ENCODE measurements at regions not wholly inside any gene's neighbourhood (a gene's known extent, or its start where the extent isn't known, plus 50 kb on each side); places are given as distances from the start of the nearest gene placed in this dataset.

DNA sequence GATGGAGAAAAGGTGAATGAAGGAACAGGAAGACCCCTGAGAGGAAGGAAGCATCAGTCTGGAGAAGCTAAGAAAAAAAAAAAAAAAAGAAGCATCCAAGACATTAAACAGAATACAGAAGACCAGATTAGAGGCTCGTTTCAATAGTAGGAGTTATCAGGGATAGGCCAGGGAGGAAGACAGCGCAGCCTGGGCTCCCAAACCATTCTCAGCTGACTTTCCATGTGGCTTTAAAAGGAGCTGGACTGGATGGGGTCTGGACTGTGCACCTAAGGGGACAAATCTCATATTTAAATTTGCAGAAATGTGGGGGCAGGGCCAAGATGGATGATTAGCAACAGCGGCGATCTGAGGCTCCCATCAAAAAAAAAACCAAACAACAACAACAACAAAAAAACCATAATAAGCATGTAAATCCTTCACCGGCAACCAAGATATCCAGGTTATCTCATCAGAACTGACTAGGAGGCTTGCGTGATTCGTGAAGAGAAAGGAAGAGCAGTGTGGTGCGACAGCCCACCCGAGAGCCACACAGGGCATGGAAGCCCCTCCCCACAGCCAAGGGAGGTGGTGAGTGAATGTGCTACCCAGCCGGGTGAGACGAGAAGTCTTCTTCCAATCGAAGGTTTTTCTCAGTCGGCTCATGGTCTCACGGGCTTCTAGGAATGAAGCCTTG lies 114.9 kb upstream of the ADAMTS16 start:
- H3K4me1 Mint-ChIP-seq = peaks cover 5% of the 10 kb centered on the region
- H3K27me3 Mint-ChIP-seq = no peaks in the 10 kb centered on the region
- H3K4me3 Mint-ChIP-seq = no peak overlapping the region
- CTCF ChIA-PET = no interaction called here
- H3K27ac Mint-ChIP-seq = no peak overlapping the region
- no peak for ATAC-seq
- DNase-seq = no peak
- H3K36me3 Mint-ChIP-seq = peaks cover 2% of the 10 kb centered on the region
- peaks cover 6% of the 10 kb centered on the region for H3K9me3 Mint-ChIP-seq (ENCODE audit: low read depth)

DNA sequence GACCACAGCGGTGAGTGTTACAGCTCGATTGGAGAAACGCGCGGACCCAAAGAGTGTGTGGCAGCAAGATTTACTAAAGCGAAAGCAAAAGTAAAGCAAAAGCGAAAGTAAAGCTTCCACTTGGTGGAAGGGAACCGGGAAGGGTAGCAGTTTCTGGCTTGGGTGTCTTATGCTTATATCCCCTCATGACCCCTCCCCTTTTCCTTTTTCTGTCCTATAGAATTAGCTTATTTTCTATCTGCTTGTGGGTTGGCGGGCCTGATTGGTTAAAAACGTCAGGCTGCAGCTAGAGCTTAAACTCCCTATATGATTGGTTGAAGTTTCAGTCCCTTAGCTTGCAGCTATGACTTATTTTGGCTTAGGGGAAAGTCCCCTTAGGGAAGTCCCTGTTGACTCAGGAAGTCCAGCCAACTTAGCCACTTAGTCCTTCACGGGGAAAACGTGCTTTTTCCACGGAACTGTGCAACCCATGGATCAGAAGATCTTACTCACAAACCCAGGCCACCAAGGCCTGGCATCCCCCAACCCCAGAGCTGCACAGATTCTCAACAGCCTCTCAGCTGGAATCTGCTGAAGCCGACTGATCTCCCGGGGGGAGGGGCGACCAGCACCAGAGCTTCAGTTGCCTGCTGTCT lies 114.2 kb upstream of the ADAMTS16 start:
- Mint-ChIP-seq H3K4me1 (peaks cover 5% of the 10 kb centered on the region), H3K9me3 (ENCODE audit: low read depth) (peaks cover 6% of the 10 kb centered on the region), H3K36me3 (peaks cover 2% of the 10 kb centered on the region), H3K4me3 (no peak overlapping the region), H3K27me3 (no peaks in the 10 kb centered on the region), H3K27ac (no peak overlapping the region)
- CTCF ChIA-PET = no interaction called here
- ATAC-seq (no peak), DNase-seq (no peak)

DNA sequence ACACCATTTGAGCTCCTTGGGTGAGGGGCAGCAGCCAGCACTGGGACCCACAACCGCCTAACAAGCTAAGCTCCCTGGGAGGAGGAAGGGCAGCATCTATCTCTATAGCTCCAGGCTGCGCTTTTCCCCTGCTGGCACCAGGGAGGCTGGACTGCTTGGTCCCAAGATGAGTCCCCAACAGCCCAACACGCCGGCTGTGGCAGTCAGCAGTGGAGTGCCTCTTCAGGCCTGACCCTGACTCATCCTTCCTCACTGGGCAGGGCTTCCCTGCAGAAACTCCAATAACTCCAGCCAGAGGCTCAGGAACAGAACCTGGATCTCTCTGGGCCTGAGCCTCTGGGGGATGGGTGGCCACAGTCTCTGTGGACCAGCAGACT lies 113.7 kb upstream of the ADAMTS16 start:
- Mint-ChIP-seq H3K9me3 (ENCODE audit: low read depth) (peaks cover 6% of the 10 kb centered on the region), H3K36me3 (peaks cover 2% of the 10 kb centered on the region), H3K4me1 (peaks cover 5% of the 10 kb centered on the region), H3K27ac (no peak overlapping the region), H3K4me3 (no peak overlapping the region), H3K27me3 (no peaks in the 10 kb centered on the region)
- DNase-seq (no peak), ATAC-seq (no peak)
- CTCF ChIA-PET = no interaction called here

DNA sequence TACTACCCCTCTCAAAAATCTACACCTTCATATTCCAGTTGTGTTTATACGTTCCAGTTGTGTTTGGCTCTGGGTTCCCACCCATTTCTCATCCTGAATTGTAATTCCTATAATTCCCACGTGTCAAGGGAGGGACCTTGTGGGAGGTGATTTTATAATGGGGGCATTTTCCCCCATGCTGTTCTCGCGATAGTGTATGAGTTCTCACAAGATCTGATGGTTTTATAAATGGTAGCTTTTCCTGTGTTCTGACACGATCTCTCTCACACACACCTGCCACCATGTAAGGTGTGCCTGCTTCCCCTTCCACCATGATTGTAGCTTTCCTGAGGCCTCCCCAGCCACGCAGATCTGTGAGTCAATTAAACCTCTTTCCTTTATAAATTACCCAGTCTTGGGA lies 108.5 kb upstream of the ADAMTS16 start:
- CTCF ChIA-PET = no interaction called here
- peaks cover 2% of the 10 kb centered on the region for H3K9me3 Mint-ChIP-seq (ENCODE audit: low read depth)
- no peak overlapping the region for H3K27ac Mint-ChIP-seq
- H3K27me3 Mint-ChIP-seq = no peaks in the 10 kb centered on the region
- DNase-seq (no peak), ATAC-seq (no peak)
- H3K4me3 Mint-ChIP-seq = no peak overlapping the region
- no peaks in the 10 kb centered on the region for H3K4me1 Mint-ChIP-seq
- H3K36me3 Mint-ChIP-seq = no peaks in the 10 kb centered on the region

DNA sequence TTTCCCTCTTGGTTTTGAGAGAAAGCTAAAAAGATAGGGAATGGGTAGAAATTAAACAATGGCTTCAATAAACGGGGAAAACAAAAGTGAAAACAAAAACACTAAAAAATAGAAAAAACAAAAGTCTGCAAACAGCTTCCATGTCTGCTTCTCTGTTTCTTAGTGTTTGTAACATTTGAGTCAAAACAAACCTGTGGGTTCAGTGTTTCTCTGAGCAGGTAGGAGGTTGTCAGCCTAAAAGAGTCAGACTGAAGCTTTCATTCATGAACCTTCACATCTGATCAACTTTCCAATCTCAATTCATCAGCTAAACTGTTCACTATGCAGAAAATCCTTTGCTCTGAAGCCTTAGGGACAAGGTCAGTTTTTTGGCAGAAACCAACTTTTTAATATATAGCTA lies 102.5 kb upstream of the ADAMTS16 start:
- no peaks in the 10 kb centered on the region for H3K9me3 Mint-ChIP-seq (ENCODE audit: low read depth)
- H3K4me1 Mint-ChIP-seq = no peaks in the 10 kb centered on the region
- ATAC-seq = no peak
- no peak overlapping the region for H3K4me3 Mint-ChIP-seq
- CTCF ChIA-PET = no interaction called here
- DNase-seq = no peak
- H3K27me3 Mint-ChIP-seq = no peaks in the 10 kb centered on the region
- no peak overlapping the region for H3K27ac Mint-ChIP-seq
- H3K36me3 Mint-ChIP-seq = no peaks in the 10 kb centered on the region

DNA sequence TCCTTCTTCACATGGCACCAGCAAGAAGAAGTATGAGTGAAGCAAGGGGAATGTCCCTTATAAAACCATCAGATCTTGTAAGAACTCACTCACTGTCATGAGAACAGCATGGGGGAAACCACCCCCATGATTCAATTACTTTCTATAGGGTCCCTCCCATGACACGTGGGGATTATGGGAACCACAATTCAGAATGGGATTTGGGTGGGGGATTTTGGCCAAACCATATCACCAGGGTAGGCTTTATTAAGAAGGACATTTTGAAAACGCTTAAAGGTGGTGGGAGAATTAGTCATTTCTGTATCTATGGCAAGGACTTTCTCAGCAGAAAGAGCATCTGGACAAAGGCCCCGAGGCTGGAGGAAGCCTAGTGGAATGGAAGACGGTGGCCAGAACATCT lies 100.2 kb upstream of the ADAMTS16 start:
- ATAC-seq = no peak
- no peaks in the 10 kb centered on the region for H3K4me1 Mint-ChIP-seq

DNA sequence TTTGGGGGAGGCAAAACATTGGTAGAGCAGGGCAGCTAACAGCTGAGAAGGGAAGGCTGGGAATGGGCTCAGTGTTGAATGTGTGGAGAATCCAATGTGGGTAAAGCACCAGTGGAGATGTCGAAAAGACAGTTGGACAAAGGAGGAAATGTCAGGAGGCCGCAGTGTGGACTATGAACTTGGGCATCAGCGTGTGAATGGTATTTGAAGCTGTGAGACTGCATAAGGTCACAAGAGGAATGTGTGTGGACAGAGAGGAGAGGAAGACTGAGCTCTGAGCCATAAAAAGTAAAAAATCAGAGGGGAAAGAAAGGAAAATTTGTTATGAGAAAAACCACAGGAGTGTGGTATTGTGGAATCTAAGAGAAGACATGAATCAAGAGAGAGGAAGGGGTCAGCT lies 99.4 kb upstream of the ADAMTS16 start:
- Mint-ChIP-seq H3K27me3 (no peaks in the 10 kb centered on the region), H3K9me3 (ENCODE audit: low read depth) (no peaks in the 10 kb centered on the region), H3K36me3 (no peaks in the 10 kb centered on the region), H3K4me3 (no peak overlapping the region), H3K4me1 (no peaks in the 10 kb centered on the region), H3K27ac (no peak overlapping the region)
- DNase-seq (no peak), ATAC-seq (no peak)
- CTCF ChIA-PET = no interaction called here

More for the DNA sequence above, 100.2 kb upstream of the ADAMTS16 start:
- CTCF ChIA-PET = no interaction called here
- no peak overlapping the region for H3K4me3 Mint-ChIP-seq
- no peak for DNase-seq
- H3K27ac Mint-ChIP-seq = no peak overlapping the region
- no peaks in the 10 kb centered on the region for H3K36me3 Mint-ChIP-seq
- H3K9me3 Mint-ChIP-seq (ENCODE audit: low read depth) = no peaks in the 10 kb centered on the region
- H3K27me3 Mint-ChIP-seq = no peaks in the 10 kb centered on the region

DNA sequence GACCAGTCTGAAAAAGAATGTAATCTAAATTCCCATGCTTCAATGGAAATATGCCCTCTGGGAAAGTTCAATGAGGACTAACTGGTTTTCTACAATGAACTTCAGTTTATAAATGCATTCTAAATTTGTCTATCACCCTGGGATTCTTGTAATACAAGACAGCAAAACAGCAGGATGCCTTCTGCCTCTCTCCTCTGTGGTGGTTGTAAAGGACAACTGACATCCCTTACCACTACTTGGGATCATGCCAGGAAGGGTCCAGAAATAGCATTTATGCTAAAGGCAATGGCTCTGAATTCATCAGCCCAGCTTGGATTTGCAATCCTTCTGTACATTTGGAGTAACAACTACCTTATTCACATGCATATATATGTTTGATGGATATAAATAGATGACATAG lies 97.3 kb upstream of the ADAMTS16 start:
- no peaks in the 10 kb centered on the region for H3K27me3 Mint-ChIP-seq
- no peaks in the 10 kb centered on the region for H3K4me1 Mint-ChIP-seq
- H3K27ac Mint-ChIP-seq = no peak overlapping the region
- no peak for ATAC-seq
- no peak overlapping the region for H3K4me3 Mint-ChIP-seq
- no peaks in the 10 kb centered on the region for H3K36me3 Mint-ChIP-seq
- CTCF ChIA-PET = no interaction called here
- no peaks in the 10 kb centered on the region for H3K9me3 Mint-ChIP-seq (ENCODE audit: low read depth)
- DNase-seq = no peak

DNA sequence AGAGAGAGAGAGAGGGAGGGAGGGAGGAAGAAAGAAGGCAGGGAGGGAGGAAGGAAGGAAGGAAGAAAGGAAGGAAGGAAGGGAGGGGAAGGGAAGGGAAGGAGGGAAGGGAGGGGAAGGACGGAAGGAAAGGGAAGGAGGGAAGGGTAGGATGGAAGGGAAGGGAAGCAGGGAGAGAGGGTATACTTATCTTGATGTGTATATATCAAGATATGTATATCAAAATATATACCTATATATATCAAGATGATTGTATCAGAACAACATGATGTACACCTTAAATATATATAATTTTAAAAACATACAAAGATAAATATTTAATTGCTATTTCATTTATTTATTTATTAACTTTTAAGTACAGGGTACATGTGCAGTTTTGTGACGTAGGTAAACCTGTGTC lies 96.8 kb upstream of the ADAMTS16 start:
- no peak overlapping the region for H3K4me3 Mint-ChIP-seq
- no peaks in the 10 kb centered on the region for H3K27me3 Mint-ChIP-seq
- DNase-seq (no peak), ATAC-seq (no peak)
- no peaks in the 10 kb centered on the region for H3K9me3 Mint-ChIP-seq (ENCODE audit: low read depth)
- H3K4me1 Mint-ChIP-seq = no peaks in the 10 kb centered on the region
- no peaks in the 10 kb centered on the region for H3K36me3 Mint-ChIP-seq
- CTCF ChIA-PET = no interaction called here
- no peak overlapping the region for H3K27ac Mint-ChIP-seq

DNA sequence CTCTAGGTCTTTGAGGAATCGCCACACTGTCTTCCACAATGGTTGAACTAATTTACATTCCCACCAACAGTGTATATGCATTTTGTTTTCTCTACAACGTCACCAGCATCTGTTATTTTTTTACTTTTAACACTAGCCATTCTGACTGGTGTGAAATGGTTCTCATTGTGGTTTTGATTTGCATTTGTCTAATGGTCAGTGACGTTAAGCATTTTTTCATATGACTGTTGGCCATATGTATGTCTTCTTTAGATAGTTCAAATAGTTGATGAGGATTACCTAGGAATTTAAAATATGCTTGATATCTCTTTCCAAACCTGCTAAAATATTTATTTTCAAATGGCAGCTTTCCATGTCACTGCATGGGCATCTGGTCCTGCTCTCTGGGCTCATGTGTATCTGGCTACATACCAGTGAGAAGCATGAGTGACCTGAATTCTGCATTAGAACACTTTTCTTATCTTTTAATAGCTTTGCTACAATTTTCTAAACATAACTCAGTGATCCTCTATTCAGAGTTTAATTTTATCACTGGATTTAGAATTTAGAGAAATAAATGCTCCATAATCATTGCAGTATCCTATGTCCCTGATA lies 95.8 kb upstream of the ADAMTS16 start:
- Mint-ChIP-seq H3K27ac (no peak overlapping the region), H3K4me3 (no peak overlapping the region), H3K36me3 (no peaks in the 10 kb centered on the region), H3K27me3 (no peaks in the 10 kb centered on the region), H3K9me3 (ENCODE audit: low read depth) (no peaks in the 10 kb centered on the region), H3K4me1 (no peaks in the 10 kb centered on the region)
- CTCF ChIA-PET = no interaction called here
- no peak for DNase-seq
- ATAC-seq = no peak

DNA sequence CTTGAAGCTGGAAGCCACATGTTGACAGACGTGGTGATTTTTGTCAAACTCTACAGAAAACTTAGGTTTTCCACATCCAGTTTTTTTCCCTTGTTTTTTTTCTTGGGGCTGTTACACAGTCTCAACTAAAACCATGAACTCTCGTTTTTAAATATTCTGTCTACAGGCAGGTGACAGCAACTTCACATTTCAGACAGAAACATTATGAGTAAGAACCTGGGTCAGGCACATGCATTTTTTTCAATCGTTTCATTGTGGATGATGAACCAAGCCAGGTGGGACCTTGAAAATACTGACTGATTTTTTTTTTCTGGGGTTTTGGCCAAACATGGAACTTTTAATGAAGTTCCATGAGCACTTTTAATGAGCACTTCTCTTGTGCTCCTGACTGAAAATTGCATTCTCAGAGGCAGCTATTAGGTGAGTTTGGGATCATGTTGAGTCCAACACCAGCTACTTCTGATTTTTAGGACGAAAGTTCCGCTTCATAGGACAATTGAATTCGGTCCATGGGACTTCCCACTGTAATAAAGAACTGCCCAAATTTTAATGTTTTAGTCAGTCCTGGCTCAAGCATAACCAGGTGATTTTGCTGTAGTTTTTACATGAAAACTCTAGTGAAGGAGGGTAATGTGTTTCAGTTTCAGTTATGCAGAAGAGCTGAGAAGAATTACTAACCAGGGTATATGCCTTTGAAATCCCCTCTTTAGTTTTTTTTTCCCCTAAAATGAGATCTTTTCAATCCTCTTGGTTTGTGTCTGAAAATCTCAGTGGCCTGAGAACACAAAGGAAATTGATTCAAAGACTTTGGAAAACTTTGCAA lies 93.2 kb upstream of the ADAMTS16 start:
- DNase-seq (no peak), ATAC-seq (no peak)
- H3K36me3 Mint-ChIP-seq = no peaks in the 10 kb centered on the region
- peaks cover 4% of the 10 kb centered on the region for H3K9me3 Mint-ChIP-seq (ENCODE audit: low read depth)
- no peak overlapping the region for H3K27ac Mint-ChIP-seq
- CTCF ChIA-PET = no interaction called here
- H3K4me1 Mint-ChIP-seq = no peaks in the 10 kb centered on the region
- no peaks in the 10 kb centered on the region for H3K27me3 Mint-ChIP-seq
- no peak overlapping the region for H3K4me3 Mint-ChIP-seq

DNA sequence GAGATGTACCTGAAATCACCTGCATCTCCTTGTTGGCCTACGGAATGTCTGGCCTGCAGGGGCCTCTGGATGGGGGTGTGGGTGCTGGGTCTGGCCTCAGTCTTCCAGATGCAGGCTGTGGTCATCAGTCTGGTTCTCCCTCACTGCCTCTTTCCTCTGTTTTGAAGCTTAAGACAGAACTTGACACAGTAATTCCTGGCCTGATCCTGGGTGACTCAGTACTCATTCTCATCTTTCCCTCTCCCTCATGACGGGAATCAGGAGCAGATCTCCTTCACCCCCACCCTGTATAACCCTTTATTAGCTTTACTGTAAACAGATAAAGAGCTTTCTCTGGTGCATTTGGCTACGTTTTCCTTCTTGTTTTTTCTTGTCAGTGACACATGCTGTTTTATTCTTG lies 89.3 kb upstream of the ADAMTS16 start:
- CTCF ChIA-PET = no interaction called here
- Mint-ChIP-seq H3K36me3 (no peaks in the 10 kb centered on the region), H3K4me1 (no peaks in the 10 kb centered on the region), H3K27ac (no peak overlapping the region), H3K9me3 (ENCODE audit: low read depth) (peaks cover 4% of the 10 kb centered on the region), H3K27me3 (no peaks in the 10 kb centered on the region), H3K4me3 (no peak overlapping the region)
- no peak for DNase-seq
- ATAC-seq = no peak

DNA sequence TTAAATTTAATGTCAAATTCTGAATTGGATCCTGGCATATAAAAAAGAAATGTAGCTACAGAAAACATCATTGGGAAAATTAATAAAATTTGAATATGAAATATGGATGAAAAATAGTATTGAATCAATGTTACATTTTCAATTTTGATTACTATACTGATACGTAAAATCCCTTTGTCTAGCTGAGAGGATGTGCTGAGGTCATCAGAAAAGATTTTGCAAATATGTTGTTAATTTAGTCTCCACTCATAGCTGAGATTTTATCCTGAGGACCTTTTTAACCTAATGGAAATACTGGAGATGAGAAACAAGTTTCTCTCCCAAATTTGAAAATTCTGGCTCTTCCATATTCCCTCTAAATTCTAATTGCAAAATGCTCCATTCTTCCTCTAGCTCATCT lies 84.4 kb upstream of the ADAMTS16 start:
- Mint-ChIP-seq H3K27ac (no peak overlapping the region), H3K9me3 (ENCODE audit: low read depth) (no peaks in the 10 kb centered on the region), H3K4me1 (no peaks in the 10 kb centered on the region), H3K27me3 (no peaks in the 10 kb centered on the region), H3K4me3 (no peak overlapping the region), H3K36me3 (no peaks in the 10 kb centered on the region)
- DNase-seq (no peak), ATAC-seq (no peak)
- CTCF ChIA-PET = no interaction called here

DNA sequence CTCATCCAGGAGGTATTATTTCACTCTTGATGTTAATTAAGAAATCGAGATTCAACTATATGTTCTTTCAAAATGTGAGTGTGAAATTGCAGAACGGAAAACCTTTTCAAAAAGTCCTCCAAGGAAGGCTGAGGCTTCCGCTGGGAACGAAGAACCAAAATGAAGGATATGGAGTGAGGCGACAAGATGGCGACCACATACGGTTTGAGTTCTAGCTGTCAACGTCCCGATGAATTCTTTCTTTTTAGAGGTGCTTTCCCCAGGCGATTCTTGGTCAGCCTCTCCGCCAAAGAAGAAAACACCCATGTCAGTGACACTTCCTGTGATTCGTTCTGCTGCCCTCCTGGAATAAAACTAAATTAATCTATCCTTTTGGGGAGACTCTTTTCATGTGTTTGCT lies 78.3 kb upstream of the ADAMTS16 start:
- Mint-ChIP-seq H3K27ac (no peak overlapping the region), H3K4me3 (no peak overlapping the region), H3K4me1 (no peaks in the 10 kb centered on the region), H3K27me3 (no peaks in the 10 kb centered on the region), H3K36me3 (no peaks in the 10 kb centered on the region), H3K9me3 (ENCODE audit: low read depth) (no peaks in the 10 kb centered on the region)
- CTCF ChIA-PET = no interaction called here
- no peak for ATAC-seq
- DNase-seq = no peak

All from activated CD8-positive, alpha-beta memory T cell treated with anti-CD3 and anti-CD28 coated beads, Interleukin-2, amount 10 ng/mL, durations not matched to agents 7 days and 5 days (primary cell).